Endothelial cell of umbilical vein (primary cell): ENCODE measurements at regions not wholly inside any gene's neighbourhood (a gene's known extent, or its start where the extent isn't known, plus 50 kb on each side); places are given as distances from the start of the nearest gene placed in this dataset.

Source experiments
- BruUV-seq: library from RNA; stranded (reverse); fragments of 400-500 nt; replicated peaks from 2 replicates; lab custom pipeline; 2021; lab: Mats Ljungman, UMichigan
- CTCF ChIA-PET: fragments of 300-600, 350-600 bp; sonication (Branson Sonifier 250); formaldehyde crosslinking; loops from one replicate; lab custom pipeline; 2021; ENCODE audit warnings: antibody characterized with exemption, inconsistent platforms; lab: Charles Lee
- POLR2A ChIA-PET: fragments of 300-600, 350-600 bp; sonication (Branson Sonifier 250); formaldehyde crosslinking; loops from one replicate; lab custom pipeline; 2021; ENCODE audit warnings: antibody characterized with exemption, inconsistent platforms; lab: Charles Lee
- DNase-seq: peaks from one replicate; pipeline ENCODE4 v3.0.0-alpha.2; 2011; ENCODE audit warnings: low read depth, low spot score
- FAIRE-seq: peaks from 2 replicates; lab custom pipeline; 2011; peaks lifted over from hg19 to GRCh38; lab: Jason Lieb, UNC
- H2AFZ ChIP-seq: 2 replicates; pipeline ENCODE4 v1.6.0; 2012; ENCODE audit warnings: low read depth, low read length, control low read depth, inconsistent platforms
- H3K27ac ChIP-seq: 2 replicates; pipeline ENCODE4 v1.5.1; 2011; ENCODE audit warnings: low read depth, mild to moderate bottlenecking, control low read depth, low read length, moderate library complexity; ENCODE audit not compliant: insufficient read depth
- H3K27me3 ChIP-seq, 2 experiments: 2 replicates each; pipeline versions ENCODE4 v1.6.0 to v1.6.1; 2011; ENCODE audit warnings: low read length in 2 of 2, mixed read lengths in 1 of 2; ENCODE audit not compliant: control insufficient read depth in 2 of 2, insufficient read depth in 2 of 2
- H3K36me3 ChIP-seq, 2 experiments: 2 replicates in 1 of 2; 3 replicates in 1 of 2; pipeline ENCODE4 v1.5.1; 2011; ENCODE audit warnings: low read length in 2 of 2, mild to moderate bottlenecking in 1 of 2, moderate library complexity in 1 of 2; ENCODE audit not compliant: control insufficient read depth in 2 of 2, insufficient read depth in 2 of 2; ENCODE audit errors: extremely low read depth in 1 of 2
- H3K4me1 ChIP-seq: 3 replicates; pipeline ENCODE4 v1.5.1; 2011; ENCODE audit warnings: mild to moderate bottlenecking, low read length; ENCODE audit not compliant: control insufficient read depth, insufficient read depth; ENCODE audit errors: extremely low read depth
- H3K4me2 ChIP-seq: 2 replicates; pipeline ENCODE4 v1.6.1; 2011; ENCODE audit warnings: low read length, control low read depth, mixed read lengths; ENCODE audit not compliant: insufficient read depth
- H3K4me3 ChIP-seq, 3 experiments: fragments of 200-600 bp in 1 of 3; sonication (generic), shearing (Covaris generic) in 1 of 3; replicated peaks in 1 of 3; 2 replicates each; pipeline ENCODE4 v1.5.1; 2011 to 2016; ENCODE audit warnings: control low read depth in 3 of 3, low read length in 3 of 3, mild to moderate bottlenecking in 2 of 3, inconsistent platforms in 1 of 3, low read depth in 1 of 3, moderate library complexity in 1 of 3; ENCODE audit not compliant: insufficient read depth in 1 of 3
- H3K79me2 ChIP-seq: 2 replicates; pipeline ENCODE4 v1.6.0; 2012; ENCODE audit warnings: low read length, inconsistent platforms; ENCODE audit not compliant: control insufficient read depth, insufficient read depth
- H3K9ac ChIP-seq: replicated peaks from 2 replicates; pipeline ENCODE3; 2011; ENCODE audit warnings: low read length, control low read depth; ENCODE audit not compliant: insufficient read depth; ENCODE audit errors: extremely low read depth
- H3K9me1 ChIP-seq: replicated peaks from 3 replicates; pipeline ENCODE4 v1.6.0; 2011; ENCODE audit warnings: mild to moderate bottlenecking, low read length; ENCODE audit not compliant: control insufficient read depth, insufficient read depth; ENCODE audit errors: extremely low read depth
- H3K9me3 ChIP-seq: replicated peaks from 2 replicates; pipeline ENCODE4 v1.5.1; 2012; ENCODE audit warnings: low read length, inconsistent platforms; ENCODE audit not compliant: control insufficient read depth, insufficient read depth
- H4K20me1 ChIP-seq: replicated peaks from 2 replicates; pipeline ENCODE3; 2011; ENCODE audit warnings: mild to moderate bottlenecking, low read length; ENCODE audit not compliant: control insufficient read depth, insufficient read depth; ENCODE audit errors: extremely low read depth
- EZH2 ChIP-seq: IDR thresholded peaks from 2 replicates; pipeline ENCODE4 v1.6.1; 2012; ENCODE audit warnings: borderline replicate concordance, low read depth, mild to moderate bottlenecking, moderate library complexity, low read length, inconsistent platforms; ENCODE audit not compliant: severe bottlenecking
- FOS ChIP-seq: IDR thresholded peaks from 2 replicates; pipeline ENCODE4 v1.6.1; 2011; ENCODE audit warnings: mild to moderate bottlenecking, low read length, moderate library complexity, borderline replicate concordance; ENCODE audit not compliant: insufficient read depth
- JUN ChIP-seq: IDR thresholded peaks from 2 replicates; pipeline ENCODE4 v1.6.1; 2011; ENCODE audit warnings: borderline replicate concordance, low read depth; ENCODE audit not compliant: insufficient read length, insufficient read depth
- MYC ChIP-seq: IDR thresholded peaks from one replicate; pipeline ENCODE4 v1.6.1; 2011; ENCODE audit warnings: mild to moderate bottlenecking, low read depth, low read length
- POLR2A ChIP-seq: IDR thresholded peaks from 2 replicates; pipeline ENCODE4 v1.6.1; 2012; ENCODE audit warnings: low read depth, mild to moderate bottlenecking, control low read depth, low read length
- POLR2AphosphoS5 ChIP-seq: IDR thresholded peaks from 2 replicates; pipeline ENCODE4 v1.6.1; 2012; ENCODE audit warnings: low read depth, mild to moderate bottlenecking, control low read depth, low read length, moderate library complexity; ENCODE audit not compliant: insufficient read depth
- dilution Hi-C: fragments of 300-500 bp; cut with MboI; formaldehyde crosslinking; loops from one replicate; pipeline ENCODE4 v1.15.0; 2019; ENCODE audit warnings: low sequenced_read_pairs; ENCODE audit not compliant: extremely low pct_ligation_motif_present
- intact Hi-C: fragments of 100-400 bp; cut with micrococcal nuclease; formaldehyde crosslinking; loops from one replicate; pipeline ENCODE4 v1.10.0; 2022
- TF ChIP-seq, protein P1 (sequence below): IDR thresholded peaks from 2 replicates; pipeline ENCODE4 v1.6.1; 2011; ENCODE audit not compliant: insufficient read depth, insufficient read length
- TF ChIP-seq, protein P2 (sequence below), 2 donors: IDR thresholded peaks; 1 replicate in 1 of 2; 2 replicates in 1 of 2; pipeline ENCODE4 v1.5.1; 2011; ENCODE audit warnings: low read length in 2 of 2, mild to moderate bottlenecking in 2 of 2, moderate library complexity in 2 of 2, control low read depth in 1 of 2, inconsistent platforms in 1 of 2, low read depth in 1 of 2; ENCODE audit not compliant: insufficient read depth in 1 of 2; ENCODE audit errors: extremely low read depth in 1 of 2

DNA sequence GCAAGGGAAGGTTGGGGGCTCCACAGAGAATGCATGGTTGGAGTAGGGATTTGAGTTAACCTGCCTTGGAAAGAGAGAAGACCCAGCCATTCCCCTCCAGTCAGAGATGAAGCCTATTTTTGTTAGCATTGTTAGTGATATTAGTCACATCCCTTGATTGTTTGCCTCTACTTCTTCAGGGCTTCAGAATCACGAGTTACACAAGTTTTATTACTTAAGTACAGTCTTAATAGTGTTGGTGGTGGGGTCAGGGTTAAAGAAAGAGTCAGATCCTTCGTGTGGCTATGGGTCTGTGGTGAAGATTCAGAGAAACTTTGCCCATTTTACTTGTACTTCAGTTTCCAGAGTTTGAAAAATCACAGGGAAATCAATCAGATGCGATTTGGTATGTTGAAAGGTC, 363.1 kb downstream of the LRIG3 start:
- intact Hi-C loops: loop anchor here (1.0 to 5.0 kb wide), 2 partner anchors 200 to 210 kb away; no protein-coding TSS in a partner anchor
- peak; percentile 98 for FAIRE-seq
- peak; percentile 23 for TF ChIP-seq POLR2A
- no peak for TF ChIP-seq EZH2
- peak; percentile 80 for TF ChIP-seq FOS
- peak; percentile 90 for TF ChIP-seq JUN
- TF ChIP-seq, protein P1, sequence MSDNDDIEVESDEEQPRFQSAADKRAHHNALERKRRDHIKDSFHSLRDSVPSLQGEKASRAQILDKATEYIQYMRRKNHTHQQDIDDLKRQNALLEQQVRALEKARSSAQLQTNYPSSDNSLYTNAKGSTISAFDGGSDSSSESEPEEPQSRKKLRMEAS: no peak
- peak; percentile 67 for TF ChIP-seq POLR2AphosphoS5
- TF ChIP-seq, protein P2, sequence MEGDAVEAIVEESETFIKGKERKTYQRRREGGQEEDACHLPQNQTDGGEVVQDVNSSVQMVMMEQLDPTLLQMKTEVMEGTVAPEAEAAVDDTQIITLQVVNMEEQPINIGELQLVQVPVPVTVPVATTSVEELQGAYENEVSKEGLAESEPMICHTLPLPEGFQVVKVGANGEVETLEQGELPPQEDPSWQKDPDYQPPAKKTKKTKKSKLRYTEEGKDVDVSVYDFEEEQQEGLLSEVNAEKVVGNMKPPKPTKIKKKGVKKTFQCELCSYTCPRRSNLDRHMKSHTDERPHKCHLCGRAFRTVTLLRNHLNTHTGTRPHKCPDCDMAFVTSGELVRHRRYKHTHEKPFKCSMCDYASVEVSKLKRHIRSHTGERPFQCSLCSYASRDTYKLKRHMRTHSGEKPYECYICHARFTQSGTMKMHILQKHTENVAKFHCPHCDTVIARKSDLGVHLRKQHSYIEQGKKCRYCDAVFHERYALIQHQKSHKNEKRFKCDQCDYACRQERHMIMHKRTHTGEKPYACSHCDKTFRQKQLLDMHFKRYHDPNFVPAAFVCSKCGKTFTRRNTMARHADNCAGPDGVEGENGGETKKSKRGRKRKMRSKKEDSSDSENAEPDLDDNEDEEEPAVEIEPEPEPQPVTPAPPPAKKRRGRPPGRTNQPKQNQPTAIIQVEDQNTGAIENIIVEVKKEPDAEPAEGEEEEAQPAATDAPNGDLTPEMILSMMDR (IDR thresholded peaks at IDR 0.05; ENCODE audit: extremely low read depth in 1 of 2, insufficient read depth in 1 of 2, low read depth in 1 of 2, low read length in 2 of 2): no peak
- TF ChIP-seq MYC: no peak
- Histone ChIP-seq H3K9ac (peak overlapping the region; percentile 75), H3K27me3 (no peaks in the 10 kb centered on the region), H2AFZ (peak overlapping the region; percentile 56), H4K20me1 (no peaks in the 10 kb centered on the region), H3K79me2 (no peaks in the 10 kb centered on the region), H3K9me1 (no peaks in the 10 kb centered on the region), H3K36me3 (no peaks in the 10 kb centered on the region), H3K4me1 (peaks cover 13% of the 10 kb centered on the region), H3K4me2 (peak overlapping the region; percentile 67), H3K27ac (peak overlapping the region; percentile 87), H3K4me3 (no peak overlapping the region), H3K9me3 (no peaks in the 10 kb centered on the region)
- BruUV-seq: no TSS peak
- peak; percentile 95 for DNase-seq
- dilution Hi-C loops: no loop called here
- ChIA-PET CTCF (interaction anchor here (2.8 kb wide), 1 partner anchor 16 kb away, joined by 12 read pairs; no protein-coding TSS in a partner anchor), POLR2A (no interaction called here)
